ENCODE measurements at regions not wholly inside any gene's neighbourhood (a gene's known extent, or its start where the extent isn't known, plus 50 kb on each side); places are given as distances from the start of the nearest gene placed in this dataset.

- no peak for TF ChIP-seq CTCF (conservative IDR thresholded peaks at IDR 0.05; ENCODE audit: low read depth in 2 of 2)
- TF ChIP-seq ZNF462 (CRISPR knock-in tag; IDR thresholded peaks at IDR 0.05) = no peak
Observed at GRCh38 chr4:12178614-12179610, 750.2 kb upstream of the HS3ST1 start (continued).

DNA sequence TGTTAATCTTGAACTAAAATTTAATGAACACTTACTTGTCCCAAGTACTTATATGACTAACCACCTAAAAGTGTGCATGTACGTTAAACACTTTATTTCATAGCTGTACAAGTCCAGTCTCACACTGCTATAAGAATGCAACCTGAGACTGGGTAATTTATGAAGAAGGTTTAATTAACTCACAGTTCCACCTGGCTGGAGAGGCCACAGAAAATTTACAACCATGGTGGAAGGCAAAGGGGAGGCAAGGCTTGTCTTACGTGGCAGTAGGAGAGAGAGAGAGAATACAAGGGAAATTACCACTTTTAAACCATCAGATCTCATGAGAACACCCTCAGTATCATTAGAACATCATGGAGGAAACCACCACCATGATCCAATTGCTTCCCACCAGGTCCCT, 748.7 kb upstream of the HS3ST1 start:
- Histone ChIP-seq H3K4me1 (ENCODE audit: insufficient read depth) (no peaks in the 10 kb centered on the region), H2AFZ (no peak overlapping the region), H4K20me1 (replicated peaks; ENCODE audit: insufficient read depth) (no peaks in the 10 kb centered on the region), H3K79me2 (replicated peaks; ENCODE audit: insufficient read depth) (no peaks in the 10 kb centered on the region), H3F3A (replicated peaks; ENCODE audit: low read depth) (no peaks in the 10 kb centered on the region), H3K4me3 (no peak overlapping the region), H3K27ac (ENCODE audit: low read depth) (no peak overlapping the region), H3K36me3 (ENCODE audit: insufficient read depth) (no peaks in the 10 kb centered on the region), H3K9me2 (ENCODE audit: insufficient read depth) (peaks cover 5% of the 10 kb centered on the region; the same call in 1 of the 2 replicates), H3K27me3 (ENCODE audit: insufficient read depth) (no peaks in the 10 kb centered on the region), H3K4me2 (no peak overlapping the region)
- H3K36me3 Mint-ChIP-seq (ENCODE audit: low read depth) = no peaks in the 10 kb centered on the region
- DNase-seq (ENCODE audit: low spot score) (no peak), ATAC-seq (no peak)
- H3K9me3 Mint-ChIP-seq = no peaks in the 10 kb centered on the region
- H3K27ac Mint-ChIP-seq = no peak overlapping the region
- no peak overlapping the region for H3K4me3 Mint-ChIP-seq
- no peaks in the 10 kb centered on the region for H3K27me3 Mint-ChIP-seq (ENCODE audit: insufficient read depth, low read depth, poor library complexity)
- peaks cover 2% of the 10 kb centered on the region; the same call in 2 of the 3 replicates for H3K4me1 Mint-ChIP-seq
- no peak for TF ChIP-seq REST (IDR thresholded peaks at IDR 0.05; ENCODE audit: unreplicated experiment)
- TF ChIP-seq EZH2 (IDR thresholded peaks at IDR 0.05; ENCODE audit: low read depth, unreplicated experiment) = no peak
- no peak for TF ChIP-seq ZNF331 (CRISPR knock-in tag; IDR thresholded peaks at IDR 0.05; ENCODE audit: low read depth)
- TF ChIP-seq EZH2phosphoT487 (IDR thresholded peaks at IDR 0.05; ENCODE audit: unreplicated experiment) = no peak
- TF ChIP-seq JUNB (IDR thresholded peaks at IDR 0.05; ENCODE audit: unreplicated experiment) = no peak
- TF ChIP-seq, protein P1, sequence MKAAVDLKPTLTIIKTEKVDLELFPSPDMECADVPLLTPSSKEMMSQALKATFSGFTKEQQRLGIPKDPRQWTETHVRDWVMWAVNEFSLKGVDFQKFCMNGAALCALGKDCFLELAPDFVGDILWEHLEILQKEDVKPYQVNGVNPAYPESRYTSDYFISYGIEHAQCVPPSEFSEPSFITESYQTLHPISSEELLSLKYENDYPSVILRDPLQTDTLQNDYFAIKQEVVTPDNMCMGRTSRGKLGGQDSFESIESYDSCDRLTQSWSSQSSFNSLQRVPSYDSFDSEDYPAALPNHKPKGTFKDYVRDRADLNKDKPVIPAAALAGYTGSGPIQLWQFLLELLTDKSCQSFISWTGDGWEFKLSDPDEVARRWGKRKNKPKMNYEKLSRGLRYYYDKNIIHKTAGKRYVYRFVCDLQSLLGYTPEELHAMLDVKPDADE (IDR thresholded peaks at IDR 0.05) = no peak
- no peak for TF ChIP-seq POLR2AphosphoS5 (IDR thresholded peaks at IDR 0.05; ENCODE audit: low read depth)
- no peak for TF ChIP-seq NANOG (IDR thresholded peaks at IDR 0.05; ENCODE audit: borderline replicate concordance)
